Fibroblast of lung (primary cell): ENCODE measurements at regions not wholly inside any gene's neighbourhood (a gene's known extent, or its start where the extent isn't known, plus 50 kb on each side); places are given as distances from the start of the nearest gene placed in this dataset.
A peak's percentile ranks its signal among the peaks of the same experiment; 100 is the strongest.
"Not testable (repeated sequence)": the region's sequence is repeated elsewhere in the genome, so short reads cannot be mapped to it uniquely, and the experiment has no call there.

Experiments used
- DNase-seq, 2 donors: peaks; one replicate each; pipeline versions ENCODE4 v3.0.0 to v3.0.0-alpha.2; 2010; ENCODE audit warnings: low read depth in 2 of 2
- H2AFZ ChIP-seq: 2 replicates; pipeline ENCODE4 v1.5.1; 2012; ENCODE audit warnings: low read length, control low read depth, inconsistent platforms
- H3K27ac ChIP-seq: 2 replicates; pipeline ENCODE4 v1.5.1; 2011; ENCODE audit warnings: low read length, control low read depth; ENCODE audit not compliant: insufficient read depth
- H3K27me3 ChIP-seq: 2 replicates; pipeline ENCODE4 v1.5.1; 2011; ENCODE audit warnings: mild to moderate bottlenecking, low read length; ENCODE audit not compliant: control insufficient read depth, insufficient read depth
- H3K36me3 ChIP-seq: 2 replicates; pipeline ENCODE4 v1.5.1; 2011; ENCODE audit warnings: low read length; ENCODE audit not compliant: control insufficient read depth, insufficient read depth
- H3K4me1 ChIP-seq: 2 replicates; pipeline ENCODE4 v1.5.1; 2011; ENCODE audit warnings: low read length; ENCODE audit not compliant: control insufficient read depth, insufficient read depth; ENCODE audit errors: extremely low read depth
- H3K4me2 ChIP-seq: 2 replicates; pipeline ENCODE4 v1.5.1; 2011; ENCODE audit warnings: low read length, control low read depth; ENCODE audit not compliant: insufficient read depth; ENCODE audit errors: extremely low read depth
- H3K4me3 ChIP-seq, 4 experiments: fragments of 200-600 bp in 1 of 4; sonication (generic) in 1 of 4; replicated peaks in 1 of 4; 2 replicates each; pipeline ENCODE4 v1.5.1; 2011 to 2016; ENCODE audit warnings: low read length in 4 of 4, low read depth in 3 of 4, mild to moderate bottlenecking in 3 of 4, control low read depth in 2 of 4, inconsistent platforms in 1 of 4, mixed read lengths in 1 of 4; ENCODE audit not compliant: insufficient read depth in 1 of 4; ENCODE audit errors: control extremely low read depth in 1 of 4
- H3K79me2 ChIP-seq: 2 replicates; pipeline ENCODE4 v1.5.1; 2012; ENCODE audit warnings: mild to moderate bottlenecking, low read length, inconsistent platforms; ENCODE audit not compliant: control insufficient read depth, insufficient read depth
- H3K9ac ChIP-seq: 2 replicates; pipeline ENCODE4 v1.5.1; 2011; ENCODE audit warnings: mild to moderate bottlenecking, low read length, control low read depth; ENCODE audit not compliant: insufficient read depth
- H3K9me3 ChIP-seq: 2 replicates; pipeline ENCODE4 v1.5.1; 2012; ENCODE audit warnings: low read depth, low read length; ENCODE audit not compliant: control insufficient read depth, insufficient read depth
- H4K20me1 ChIP-seq: 2 replicates; pipeline ENCODE4 v1.5.1; 2011; ENCODE audit warnings: low read length; ENCODE audit not compliant: control insufficient read depth, insufficient read depth; ENCODE audit errors: extremely low read depth
- CTCF ChIP-seq, 2 donors: IDR thresholded peaks in 1 of 2; conservative IDR thresholded peaks in 1 of 2; 1 replicate in 1 of 2; 2 replicates in 1 of 2; pipeline ENCODE4 v1.5.1; 2011 to 2012; ENCODE audit warnings: low read length in 2 of 2, control low read depth in 1 of 2, inconsistent platforms in 1 of 2, low read depth in 1 of 2, mild to moderate bottlenecking in 1 of 2
- EZH2 ChIP-seq: IDR thresholded peaks from 2 replicates; pipeline ENCODE4 v1.5.1; 2012; ENCODE audit warnings: low read length, control low read depth, mild to moderate bottlenecking; ENCODE audit errors: missing control alignments

GRCh38 chr14:27750114-27750513 lies 1016.5 kb upstream of the FOXG1 start:
- H4K20me1 ChIP-seq, result no peaks in the 10 kb centered on the region
- no peaks in the 10 kb centered on the region for H3K36me3 ChIP-seq
- no peaks in the 10 kb centered on the region for H3K4me1 ChIP-seq
- no peaks in the 10 kb centered on the region for H3K9me3 ChIP-seq
- no peaks in the 10 kb centered on the region for H3K27me3 ChIP-seq
- no peak overlapping the region for H3K4me3 ChIP-seq
- no peak overlapping the region for H3K4me2 ChIP-seq
- H3K9ac ChIP-seq, result no peak overlapping the region
- no peak overlapping the region for H3K27ac ChIP-seq
- H3K79me2 ChIP-seq, result no peaks in the 10 kb centered on the region
- no peak overlapping the region for H2AFZ ChIP-seq
- no peak for DNase-seq
- TF ChIP-seq CTCF (conservative IDR thresholded peaks at IDR 0.05 in 1 of 2, IDR thresholded peaks at IDR 0.05 in 1 of 2; ENCODE audit: low read depth in 1 of 2, low read length in 2 of 2) (no peak), EZH2 (no peak)

- H3K9ac ChIP-seq, H3K79me2 ChIP-seq, DNase-seq, H3K9me3 ChIP-seq, H3K4me3 ChIP-seq, H3K27ac ChIP-seq, H3K4me1 ChIP-seq, H3K36me3 ChIP-seq, H2AFZ ChIP-seq, H3K27me3 ChIP-seq, H4K20me1 ChIP-seq, H3K4me2 ChIP-seq: not testable (repeated sequence)
Measured at GRCh38 chr14:27757642-27758041, 1008.9 kb upstream of the FOXG1 start.

- H3K9me3 ChIP-seq, H4K20me1 ChIP-seq, H3K36me3 ChIP-seq, H3K4me3 ChIP-seq, H3K9ac ChIP-seq, H2AFZ ChIP-seq, H3K79me2 ChIP-seq, H3K27me3 ChIP-seq, H3K4me2 ChIP-seq, H3K27ac ChIP-seq, H3K4me1 ChIP-seq, DNase-seq: not testable (repeated sequence)
Measured at GRCh38 chr14:27760367-27760766, 1006.2 kb upstream of the FOXG1 start.

- peak in 1 of 2 donors; percentile 6 for DNase-seq
- not testable (repeated sequence) for H3K27me3 ChIP-seq, H3K4me2 ChIP-seq, H3K36me3 ChIP-seq, H3K4me3 ChIP-seq, H4K20me1 ChIP-seq, H3K9me3 ChIP-seq, H3K79me2 ChIP-seq, H3K9ac ChIP-seq, H3K4me1 ChIP-seq, H3K27ac ChIP-seq, H2AFZ ChIP-seq
Measured at GRCh38 chr14:27799066-27800028, 967.2 kb upstream of the FOXG1 start.

GRCh38 chr14:27817746-27818430 lies 948.7 kb upstream of the FOXG1 start:
- not testable (repeated sequence) for H3K79me2 ChIP-seq, H3K4me2 ChIP-seq, DNase-seq, H3K9me3 ChIP-seq, H4K20me1 ChIP-seq, H3K4me3 ChIP-seq, H2AFZ ChIP-seq, H3K36me3 ChIP-seq, H3K27ac ChIP-seq, H3K27me3 ChIP-seq, H3K4me1 ChIP-seq, H3K9ac ChIP-seq

GRCh38 chr14:27826149-27826548 lies 940.4 kb upstream of the FOXG1 start:
- H3K4me3 ChIP-seq, H3K27ac ChIP-seq, H3K79me2 ChIP-seq, H4K20me1 ChIP-seq, H3K36me3 ChIP-seq, DNase-seq, H2AFZ ChIP-seq, H3K4me1 ChIP-seq, H3K4me2 ChIP-seq, H3K9me3 ChIP-seq, H3K9ac ChIP-seq, H3K27me3 ChIP-seq: not testable (repeated sequence)
